ENCODE measurements at regions not wholly inside any gene's neighbourhood (a gene's known extent, or its start where the extent isn't known, plus 50 kb on each side); places are given as distances from the start of the nearest gene placed in this dataset.
"Not testable (repeated sequence)": the region's sequence is repeated elsewhere in the genome, so short reads cannot be mapped to it uniquely, and the experiment has no call there.

DNA sequence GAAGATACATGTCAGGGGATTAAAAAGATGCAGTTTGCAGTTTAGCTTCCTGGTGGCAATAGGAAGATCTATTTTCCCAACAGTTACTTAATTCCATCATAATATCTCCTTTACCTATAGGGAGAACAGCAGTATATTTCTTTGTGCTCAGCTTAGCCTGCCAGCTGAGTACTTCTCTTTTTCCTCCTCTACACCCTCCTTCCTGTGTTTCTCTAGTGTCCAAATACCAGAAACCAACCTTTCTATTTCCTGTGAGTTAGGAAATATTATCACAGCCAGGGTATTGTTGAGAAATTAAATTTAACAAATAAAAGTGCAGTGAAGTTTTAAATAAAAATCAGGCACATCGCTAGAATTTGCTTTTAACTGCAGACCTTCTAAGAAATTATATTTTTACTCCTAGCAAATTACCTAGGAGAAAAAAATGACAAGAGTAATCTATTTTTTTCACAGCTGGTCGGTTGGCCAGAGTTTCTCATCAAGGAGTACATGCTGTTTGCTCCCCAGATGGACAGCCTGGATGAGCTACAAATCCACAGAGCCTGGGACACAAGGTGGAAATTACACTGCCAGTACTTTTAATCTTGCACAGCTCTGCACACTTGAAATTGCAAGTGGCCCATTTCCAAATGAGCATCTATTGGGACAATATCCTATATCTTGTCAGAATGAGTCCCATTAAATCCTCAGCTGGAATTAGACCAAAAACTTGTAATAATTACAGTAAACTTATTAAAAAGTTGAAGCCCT is 185.2 kb upstream of the CFAP20DC start:
- peaks cover 17% of the 10 kb centered on the region for H3K9me3 ChIP-seq (ENCODE audit: control insufficient read depth, low read length)
- no peaks in the 10 kb centered on the region for H3K4me1 Mint-ChIP-seq
- no peaks in the 10 kb centered on the region for H3K4me1 ChIP-seq (ENCODE audit: control insufficient read depth, insufficient read depth, low read length)
- 60 to 92% methylated on average over 1 to 2 of the region's 2 CpGs for WGBS, 2 experiments (ENCODE audit: insufficient coverage in 1 of 2, insufficient read length in 1 of 2)
- no peaks in the 10 kb centered on the region for H3K36me3 ChIP-seq (ENCODE audit: control insufficient read depth, insufficient read depth, low read length)
- H3K27ac Mint-ChIP-seq = no peak overlapping the region
- H3K27ac ChIP-seq (ENCODE audit: low read depth, low read length) = no peak overlapping the region
- no peak overlapping the region for H3K9ac ChIP-seq (ENCODE audit: extremely low read depth, low read length, poor library complexity, severe bottlenecking)
- DNase-seq = no peak
- no peaks in the 10 kb centered on the region for H3K36me3 Mint-ChIP-seq (ENCODE audit: low read depth)
- no peaks in the 10 kb centered on the region for H3K27me3 ChIP-seq (ENCODE audit: control insufficient read depth, insufficient read depth, low read length, poor library complexity, severe bottlenecking)
- H3K4me3 Mint-ChIP-seq = no peak overlapping the region
- TF ChIP-seq CTCF (conservative IDR thresholded peaks at IDR 0.05) = no peak
- H3K9me3 Mint-ChIP-seq = peaks cover 39% of the 10 kb centered on the region
- no peak overlapping the region for H3K4me3 ChIP-seq (ENCODE audit: low read length)
- H3K27me3 Mint-ChIP-seq (ENCODE audit: insufficient read depth) = no peaks in the 10 kb centered on the region

DNA sequence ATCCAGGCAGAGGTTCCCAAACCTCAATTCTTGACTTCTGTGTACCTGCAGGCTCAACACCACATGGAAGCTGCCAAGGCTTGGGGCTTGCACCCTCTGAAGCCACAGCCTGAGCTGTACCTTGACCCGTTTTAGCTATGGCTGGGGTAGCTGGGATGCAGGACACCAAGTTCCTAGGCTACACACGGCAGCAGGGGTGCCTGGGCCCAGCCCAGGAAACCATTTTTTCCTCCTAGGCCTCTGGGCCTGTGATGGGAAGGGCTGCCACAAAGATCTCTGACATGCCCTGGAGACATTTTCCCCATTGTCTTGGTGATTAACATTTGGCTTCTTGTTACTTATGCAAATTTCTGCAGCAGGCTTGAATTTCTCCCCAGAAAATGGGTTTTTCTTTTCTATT is 180.6 kb upstream of the CFAP20DC start:
- DNase-seq; H3K27ac ChIP-seq (ENCODE audit: low read depth, low read length); H3K9ac ChIP-seq (ENCODE audit: extremely low read depth, low read length, poor library complexity, severe bottlenecking); H3K4me3 Mint-ChIP-seq; H3K36me3 ChIP-seq (ENCODE audit: control insufficient read depth, insufficient read depth, low read length); H3K36me3 Mint-ChIP-seq (ENCODE audit: low read depth); H3K27me3 ChIP-seq (ENCODE audit: control insufficient read depth, insufficient read depth, low read length, poor library complexity, severe bottlenecking); H3K27me3 Mint-ChIP-seq (ENCODE audit: insufficient read depth); H3K27ac Mint-ChIP-seq; H3K4me1 ChIP-seq (ENCODE audit: control insufficient read depth, insufficient read depth, low read length); H3K4me1 Mint-ChIP-seq: not testable (repeated sequence)
- Histone ChIP-seq H3K9me3 (ENCODE audit: control insufficient read depth, low read length) (peaks cover 29% of the 10 kb centered on the region), H3K4me3 (ENCODE audit: low read length) (peak overlapping the region; percentile 11)
- 72 to 75% methylated on average over 2 of the region's 2 CpGs for WGBS, 2 experiments (ENCODE audit: insufficient coverage in 1 of 2, insufficient read length in 1 of 2)
- peaks cover 50% of the 10 kb centered on the region for H3K9me3 Mint-ChIP-seq

DNA sequence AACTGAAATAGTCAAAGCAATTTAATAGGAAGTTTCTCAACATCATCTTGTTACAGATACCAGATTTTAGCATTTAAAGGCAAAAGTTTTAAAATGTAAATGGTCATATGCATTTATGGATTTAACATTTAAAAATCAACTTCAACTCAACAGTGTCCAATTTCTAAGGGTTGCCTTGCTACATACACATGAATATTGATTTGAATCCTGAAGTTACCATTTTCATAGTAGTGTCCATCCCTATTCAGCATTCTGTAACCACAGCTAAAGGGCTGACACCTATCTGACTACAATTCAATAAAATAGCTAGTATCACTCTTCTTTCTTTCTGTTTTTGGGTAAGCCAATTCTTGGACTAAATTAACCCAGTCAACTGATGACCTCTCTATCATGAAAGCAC is 164.0 kb upstream of the CFAP20DC start:
- Histone ChIP-seq H3K27me3 (ENCODE audit: control insufficient read depth, insufficient read depth, low read length, poor library complexity, severe bottlenecking) (no peaks in the 10 kb centered on the region), H3K9me3 (ENCODE audit: control insufficient read depth, low read length) (no peaks in the 10 kb centered on the region), H3K9ac (ENCODE audit: extremely low read depth, low read length, poor library complexity, severe bottlenecking) (no peak overlapping the region), H3K36me3 (ENCODE audit: control insufficient read depth, insufficient read depth, low read length) (no peaks in the 10 kb centered on the region), H3K4me3 (ENCODE audit: low read length) (no peak overlapping the region), H3K27ac (ENCODE audit: low read depth, low read length) (no peak overlapping the region), H3K4me1 (ENCODE audit: control insufficient read depth, insufficient read depth, low read length) (no peaks in the 10 kb centered on the region)
- H3K9me3 Mint-ChIP-seq = no peaks in the 10 kb centered on the region
- H3K27ac Mint-ChIP-seq = no peak overlapping the region
- peaks cover 1% of the 10 kb centered on the region for H3K27me3 Mint-ChIP-seq (ENCODE audit: insufficient read depth)
- H3K4me1 Mint-ChIP-seq = peaks cover 2% of the 10 kb centered on the region
- no peak for TF ChIP-seq CTCF (conservative IDR thresholded peaks at IDR 0.05)
- no peaks in the 10 kb centered on the region for H3K36me3 Mint-ChIP-seq (ENCODE audit: low read depth)
- no peak overlapping the region for H3K4me3 Mint-ChIP-seq
- no peak for DNase-seq

All from endodermal cell (in vitro differentiated cells).